OCI-LY1 (cell line): ENCODE measurements at regions not wholly inside any gene's neighbourhood (a gene's known extent, or its start where the extent isn't known, plus 50 kb on each side); places are given as distances from the start of the nearest gene placed in this dataset.

Experiments
- H2AFZ ChIP-seq: fragments of 200-600 bp; sonication (generic), shearing (Covaris generic); 2 replicates; pipeline ENCODE4 v1.6.0; 2014; ENCODE audit warnings: antibody characterized with exemption, mild to moderate bottlenecking, low read length
- H3F3A ChIP-seq: fragments of 200-600 bp; sonication (generic), shearing (Covaris generic); 2 replicates; pipeline ENCODE4 v1.6.0; 2014; ENCODE audit warnings: mild to moderate bottlenecking, antibody characterized with exemption, low read length, moderate library complexity; ENCODE audit not compliant: insufficient read depth
- H3K27ac ChIP-seq: fragments of 200-600 bp; sonication (generic); 2 replicates; pipeline ENCODE4 v1.5.1; 2014; ENCODE audit warnings: low read length, mixed run types, mild to moderate bottlenecking, low read depth; ENCODE audit not compliant: poor library complexity, severe bottlenecking
- H3K27me3 ChIP-seq: fragments of 200-600 bp; sonication (generic); 2 replicates; pipeline ENCODE4 v1.6.0; 2014; ENCODE audit warnings: antibody characterized with exemption, mild to moderate bottlenecking, low read length, moderate library complexity; ENCODE audit not compliant: insufficient read depth
- H3K36me3 ChIP-seq: fragments of 200-600 bp; sonication (generic); 2 replicates; pipeline ENCODE4 v1.6.1; 2014; ENCODE audit warnings: mild to moderate bottlenecking, antibody characterized with exemption, low read length, moderate library complexity, mixed read lengths; ENCODE audit not compliant: insufficient read depth
- H3K4me1 ChIP-seq: fragments of 200-600 bp; sonication (generic); 2 replicates; pipeline ENCODE4 v1.5.1; 2014; ENCODE audit warnings: mild to moderate bottlenecking, low read length, moderate library complexity; ENCODE audit not compliant: insufficient read depth, severe bottlenecking
- H3K4me2 ChIP-seq: fragments of 200-600 bp; sonication (generic), shearing (Covaris generic); 2 replicates; pipeline ENCODE4 v1.6.1; 2014; ENCODE audit warnings: low read length
- H3K4me3 ChIP-seq: fragments of 200-600 bp; sonication (generic); 2 replicates; pipeline ENCODE4 v1.5.1; 2014; ENCODE audit warnings: low read length, low read depth, mild to moderate bottlenecking, mixed read lengths; ENCODE audit not compliant: poor library complexity, severe bottlenecking
- H3K79me2 ChIP-seq: fragments of 200-600 bp; shearing (Covaris generic); 2 replicates; pipeline ENCODE4 v1.6.1; 2016; ENCODE audit warnings: mixed run types, low read length, mixed read lengths; ENCODE audit not compliant: insufficient read depth
- H3K9ac ChIP-seq: fragments of 200-600 bp; sonication (generic), shearing (Covaris generic); 2 replicates; pipeline ENCODE4 v1.6.1; 2014; ENCODE audit warnings: mild to moderate bottlenecking, low read length, mixed read lengths
- H3K9me2 ChIP-seq: fragments of 200-600 bp; sonication (generic), shearing (Covaris generic); 2 replicates; pipeline ENCODE4 v1.6.1; 2014; ENCODE audit warnings: low read depth, mild to moderate bottlenecking, low read length, mixed read lengths
- H3K9me3 ChIP-seq: fragments of 200-600 bp; shearing (Covaris generic); 2 replicates; pipeline ENCODE4 v1.6.1; 2014; ENCODE audit warnings: low read length, mixed read lengths
- H4K20me1 ChIP-seq: fragments of 200-600 bp; sonication (generic), shearing (Covaris generic); 2 replicates; pipeline ENCODE4 v1.6.0; 2016; ENCODE audit warnings: mild to moderate bottlenecking, low read length; ENCODE audit not compliant: insufficient read depth
- EZH2 ChIP-seq: fragments of 200-600 bp; sonication (generic), shearing (Covaris generic); IDR thresholded peaks from 2 replicates; pipeline ENCODE4 v1.8.0; 2017; ENCODE audit warnings: borderline replicate concordance, mixed run types, mild to moderate bottlenecking, antibody characterized with exemption, low read length, moderate library complexity, mixed read lengths
- TF ChIP-seq, protein P1 (sequence below): fragments of 200-600 bp; sonication (generic), shearing (Covaris generic); IDR thresholded peaks from 2 replicates; pipeline ENCODE4 v1.5.1; 2017; ENCODE audit warnings: mild to moderate bottlenecking, antibody characterized with exemption, low read length, moderate library complexity, mixed read lengths

DNA sequence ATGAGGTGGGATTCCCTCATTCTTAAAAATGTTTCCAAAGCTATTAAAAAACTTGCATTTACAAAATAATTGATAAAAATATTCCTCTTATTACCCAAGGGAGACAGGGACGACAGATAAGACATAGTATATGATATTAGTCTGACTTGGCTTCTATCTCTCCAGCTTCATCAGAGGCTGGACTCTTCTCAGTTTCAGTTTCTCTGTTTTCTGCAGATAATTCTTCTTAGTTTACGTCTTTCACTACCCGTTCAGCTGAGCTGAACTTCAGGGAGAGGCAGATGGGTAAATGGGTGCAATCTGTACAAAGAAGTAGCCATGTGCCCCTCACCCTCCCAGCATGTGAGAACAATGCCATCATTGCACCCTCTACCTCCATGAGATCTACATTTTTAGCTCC lies 214.0 kb upstream of the SLIT2 start:
- Histone ChIP-seq H3K79me2 (no peaks in the 10 kb centered on the region), H3K9me2 (no peaks in the 10 kb centered on the region), H3K27me3 (no peaks in the 10 kb centered on the region), H3K36me3 (no peaks in the 10 kb centered on the region), H3F3A (no peaks in the 10 kb centered on the region), H3K4me1 (no peaks in the 10 kb centered on the region), H3K9me3 (no peaks in the 10 kb centered on the region), H4K20me1 (no peaks in the 10 kb centered on the region), H3K4me2 (no peak overlapping the region), H3K27ac (no peak overlapping the region), H2AFZ (no peak overlapping the region), H3K9ac (no peak overlapping the region), H3K4me3 (no peak overlapping the region)
- TF ChIP-seq, protein P1, sequence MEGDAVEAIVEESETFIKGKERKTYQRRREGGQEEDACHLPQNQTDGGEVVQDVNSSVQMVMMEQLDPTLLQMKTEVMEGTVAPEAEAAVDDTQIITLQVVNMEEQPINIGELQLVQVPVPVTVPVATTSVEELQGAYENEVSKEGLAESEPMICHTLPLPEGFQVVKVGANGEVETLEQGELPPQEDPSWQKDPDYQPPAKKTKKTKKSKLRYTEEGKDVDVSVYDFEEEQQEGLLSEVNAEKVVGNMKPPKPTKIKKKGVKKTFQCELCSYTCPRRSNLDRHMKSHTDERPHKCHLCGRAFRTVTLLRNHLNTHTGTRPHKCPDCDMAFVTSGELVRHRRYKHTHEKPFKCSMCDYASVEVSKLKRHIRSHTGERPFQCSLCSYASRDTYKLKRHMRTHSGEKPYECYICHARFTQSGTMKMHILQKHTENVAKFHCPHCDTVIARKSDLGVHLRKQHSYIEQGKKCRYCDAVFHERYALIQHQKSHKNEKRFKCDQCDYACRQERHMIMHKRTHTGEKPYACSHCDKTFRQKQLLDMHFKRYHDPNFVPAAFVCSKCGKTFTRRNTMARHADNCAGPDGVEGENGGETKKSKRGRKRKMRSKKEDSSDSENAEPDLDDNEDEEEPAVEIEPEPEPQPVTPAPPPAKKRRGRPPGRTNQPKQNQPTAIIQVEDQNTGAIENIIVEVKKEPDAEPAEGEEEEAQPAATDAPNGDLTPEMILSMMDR: no peak
- no peak for TF ChIP-seq EZH2

DNA sequence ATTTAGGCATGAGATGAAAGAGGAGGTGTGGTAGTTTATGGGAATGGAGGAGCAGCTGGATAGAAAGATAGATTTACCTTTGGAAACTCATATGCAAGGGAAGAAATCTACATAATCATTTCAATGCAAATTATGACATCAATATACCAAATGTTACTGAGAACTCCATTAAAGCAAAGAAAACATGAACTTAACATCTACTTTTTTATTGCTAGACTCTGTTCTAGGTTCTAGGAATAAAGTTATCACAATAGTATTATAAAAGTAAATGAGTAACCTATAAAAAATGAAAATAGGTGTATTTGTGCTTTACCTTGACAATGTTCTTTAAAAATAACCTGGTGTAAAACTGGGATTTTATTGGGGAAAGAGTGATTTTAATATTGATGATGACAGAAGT lies 221.6 kb upstream of the SLIT2 start:
- no peaks in the 10 kb centered on the region for H3K9me3 ChIP-seq
- no peak overlapping the region for H3K4me3 ChIP-seq
- no peak overlapping the region for H2AFZ ChIP-seq
- H3K36me3 ChIP-seq: no peaks in the 10 kb centered on the region
- H3K27ac ChIP-seq: no peak overlapping the region
- H4K20me1 ChIP-seq: no peaks in the 10 kb centered on the region
- no peaks in the 10 kb centered on the region for H3K79me2 ChIP-seq
- H3K9me2 ChIP-seq: no peaks in the 10 kb centered on the region
- TF ChIP-seq EZH2: no peak
- TF ChIP-seq, protein P1: no peak
- no peaks in the 10 kb centered on the region for H3K4me1 ChIP-seq
- no peaks in the 10 kb centered on the region for H3F3A ChIP-seq
- H3K4me2 ChIP-seq: no peak overlapping the region
- H3K27me3 ChIP-seq: no peaks in the 10 kb centered on the region
- H3K9ac ChIP-seq: no peak overlapping the region

DNA sequence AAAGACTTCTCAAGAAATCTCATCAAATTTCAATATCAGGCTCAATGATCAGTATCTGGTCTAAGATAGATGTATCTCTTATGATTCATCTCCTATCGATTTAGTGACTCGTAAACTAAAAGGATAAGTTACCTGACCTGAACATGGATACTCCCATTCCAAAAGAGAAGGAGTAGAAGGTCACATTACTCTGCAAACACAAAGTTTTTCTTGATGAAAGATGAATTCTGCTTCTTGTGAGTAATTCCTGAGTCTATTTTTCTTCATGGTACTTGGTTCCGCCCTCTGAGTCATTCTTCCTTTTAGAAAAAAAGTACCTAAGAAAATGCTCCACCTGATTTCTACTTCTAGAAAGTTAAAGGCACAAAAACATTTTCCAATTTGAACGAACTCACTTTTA lies 223.1 kb upstream of the SLIT2 start:
- H3K9ac ChIP-seq: no peak overlapping the region
- no peaks in the 10 kb centered on the region for H3K79me2 ChIP-seq
- no peak overlapping the region for H3K27ac ChIP-seq
- no peak overlapping the region for H2AFZ ChIP-seq
- no peaks in the 10 kb centered on the region for H3K9me3 ChIP-seq
- no peak for TF ChIP-seq EZH2
- TF ChIP-seq, protein P1: no peak
- H4K20me1 ChIP-seq: no peaks in the 10 kb centered on the region
- H3K4me1 ChIP-seq: no peaks in the 10 kb centered on the region
- no peaks in the 10 kb centered on the region for H3K36me3 ChIP-seq
- H3K4me3 ChIP-seq: no peak overlapping the region
- H3K27me3 ChIP-seq: no peaks in the 10 kb centered on the region
- no peaks in the 10 kb centered on the region for H3F3A ChIP-seq
- no peaks in the 10 kb centered on the region for H3K9me2 ChIP-seq
- no peak overlapping the region for H3K4me2 ChIP-seq
